Activated T-cell treated with anti-CD3 and anti-CD28 coated beads, Interleukin-2, amount 50 U/mL, for 24 hours (primary cell): ENCODE measurements at regions not wholly inside any gene's neighbourhood (a gene's known extent, or its start where the extent isn't known, plus 50 kb on each side); places are given as distances from the start of the nearest gene placed in this dataset.

Experiments used
- DNase-seq: peaks from one replicate; pipeline ENCODE4 v3.0.0-alpha.2; 2020
- H3K27ac Mint-ChIP-seq: 2 replicates; pipeline ENCODE4 v1.8.0; 2020; ENCODE audit warnings: mild to moderate bottlenecking, mixed read lengths
- H3K27me3 Mint-ChIP-seq: 2 replicates; pipeline ENCODE4 v1.8.0; 2020; ENCODE audit warnings: mixed read lengths
- H3K36me3 Mint-ChIP-seq: 2 replicates; pipeline ENCODE4 v1.8.0; 2020; ENCODE audit warnings: low read depth, mixed read lengths
- H3K4me1 Mint-ChIP-seq: 2 replicates; pipeline ENCODE4 v1.8.0; 2020; ENCODE audit warnings: low read depth, mixed read lengths
- H3K4me3 Mint-ChIP-seq: 2 replicates; pipeline ENCODE4 v1.8.0; 2020; ENCODE audit warnings: mild to moderate bottlenecking, moderate library complexity, mixed read lengths
- H3K9me3 Mint-ChIP-seq: 2 replicates; pipeline ENCODE4 v1.8.0; 2020; ENCODE audit warnings: mixed read lengths

DNA sequence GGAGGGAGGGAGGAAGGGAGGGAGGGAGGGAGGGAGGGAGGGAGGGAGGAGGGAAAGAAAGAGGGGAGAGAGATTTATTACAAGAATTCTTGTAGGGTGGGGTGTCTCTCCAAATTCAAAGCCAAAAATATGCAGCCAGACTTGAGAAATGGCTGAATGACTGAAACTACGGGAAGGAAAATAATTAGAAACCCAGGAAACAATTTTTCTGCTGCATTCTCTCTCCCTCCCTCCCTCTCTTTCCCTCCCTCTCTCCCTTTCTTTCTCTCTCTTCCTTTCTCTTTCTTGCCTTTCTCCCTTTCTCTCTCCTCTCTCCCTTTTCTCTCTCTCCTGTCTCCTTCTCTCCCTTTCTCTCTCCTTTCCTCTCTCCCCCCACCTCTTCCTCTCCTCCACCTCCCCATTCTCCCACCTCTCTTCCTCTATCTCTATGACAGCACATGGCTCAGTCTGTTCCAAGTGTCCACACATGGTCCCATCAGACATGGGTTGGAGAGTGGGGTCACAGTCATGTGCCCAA lies 218.7 kb downstream of the C1D start:
- H3K36me3 Mint-ChIP-seq: no peaks in the 10 kb centered on the region
- H3K27ac Mint-ChIP-seq: no peak overlapping the region

DNA sequence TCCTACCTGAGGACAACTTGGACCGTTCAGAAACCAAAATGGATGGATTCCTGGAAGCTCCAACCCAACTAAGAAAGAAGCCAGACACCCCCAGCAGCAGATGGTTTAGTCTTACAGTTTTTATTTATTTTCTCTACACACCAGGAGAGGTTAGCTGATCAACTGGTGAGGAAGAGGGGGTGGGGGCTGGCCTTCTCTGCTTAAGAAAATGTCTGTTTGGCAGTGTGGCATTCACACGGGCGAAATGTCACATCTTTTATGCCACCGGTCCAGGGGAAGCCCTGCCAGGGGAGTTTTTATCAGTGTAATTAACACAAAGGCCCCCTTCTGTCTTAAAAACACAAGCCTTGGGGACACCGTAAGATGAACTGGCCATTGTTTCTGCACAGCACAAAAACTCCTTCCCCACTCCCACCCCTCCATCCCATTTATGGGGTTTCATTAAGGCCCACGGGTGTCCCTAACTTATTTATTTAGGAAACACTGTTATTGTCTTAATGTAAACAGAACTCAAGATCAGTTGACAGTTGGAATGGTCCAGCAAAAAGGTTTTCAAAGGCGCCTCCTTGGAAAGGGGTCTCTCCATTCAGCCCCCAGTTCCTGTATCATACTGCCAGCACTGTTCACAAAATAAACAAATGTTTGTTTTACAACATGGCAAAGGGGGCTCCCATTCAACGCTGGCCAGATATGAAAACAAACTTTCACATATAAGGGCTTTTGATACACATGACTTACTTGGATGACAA lies 217.0 kb downstream of the C1D start:
- Mint-ChIP-seq H3K4me1 (no peaks in the 10 kb centered on the region), H3K36me3 (no peaks in the 10 kb centered on the region), H3K27ac (no peak overlapping the region), H3K27me3 (peaks cover 22% of the 10 kb centered on the region), H3K9me3 (no peaks in the 10 kb centered on the region), H3K4me3 (no peak overlapping the region)
- no peak for DNase-seq

More for the DNA sequence above, 218.7 kb downstream of the C1D start:
- Mint-ChIP-seq H3K27me3 (peaks cover 19% of the 10 kb centered on the region), H3K9me3 (no peaks in the 10 kb centered on the region), H3K4me3 (no peak overlapping the region), H3K4me1 (no peaks in the 10 kb centered on the region)
- no peak for DNase-seq

DNA sequence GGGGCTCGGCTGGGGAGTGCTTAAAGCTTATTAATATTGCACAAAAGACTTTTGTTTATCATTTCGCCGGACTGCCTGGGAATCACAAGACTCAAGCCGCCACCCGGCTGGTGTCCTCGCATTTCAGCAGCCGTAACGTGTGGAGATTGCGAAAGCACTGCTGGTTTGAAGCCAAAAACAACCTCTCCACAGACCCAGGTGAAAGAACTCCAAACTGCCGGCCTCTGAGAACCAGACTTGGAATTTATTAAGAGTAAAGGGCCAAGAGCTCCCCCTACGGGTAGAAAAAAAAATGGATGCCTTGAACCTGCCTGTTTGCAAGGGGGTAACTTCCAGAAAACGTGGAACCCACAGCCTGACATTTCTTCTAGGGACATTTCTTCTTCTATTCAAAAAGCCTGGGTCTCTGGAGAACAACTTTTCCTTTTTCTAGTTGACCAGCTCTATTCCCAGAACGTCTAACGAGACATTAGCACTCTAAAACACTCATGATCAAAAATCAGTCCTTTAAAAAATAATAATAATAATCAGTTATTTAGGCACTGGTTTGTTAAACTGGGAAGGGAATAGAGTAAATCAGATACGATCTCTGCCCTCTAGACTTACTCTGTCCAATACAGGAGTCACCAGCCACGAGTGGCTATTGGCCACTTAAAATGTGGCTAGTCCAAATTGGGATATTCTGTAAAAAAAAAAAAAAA lies 216.3 kb downstream of the C1D start:
- Mint-ChIP-seq H3K4me1 (no peaks in the 10 kb centered on the region), H3K27ac (no peak overlapping the region), H3K36me3 (no peaks in the 10 kb centered on the region), H3K9me3 (no peaks in the 10 kb centered on the region), H3K27me3 (peaks cover 22% of the 10 kb centered on the region), H3K4me3 (no peak overlapping the region)
- peak; percentile 29 for DNase-seq

DNA sequence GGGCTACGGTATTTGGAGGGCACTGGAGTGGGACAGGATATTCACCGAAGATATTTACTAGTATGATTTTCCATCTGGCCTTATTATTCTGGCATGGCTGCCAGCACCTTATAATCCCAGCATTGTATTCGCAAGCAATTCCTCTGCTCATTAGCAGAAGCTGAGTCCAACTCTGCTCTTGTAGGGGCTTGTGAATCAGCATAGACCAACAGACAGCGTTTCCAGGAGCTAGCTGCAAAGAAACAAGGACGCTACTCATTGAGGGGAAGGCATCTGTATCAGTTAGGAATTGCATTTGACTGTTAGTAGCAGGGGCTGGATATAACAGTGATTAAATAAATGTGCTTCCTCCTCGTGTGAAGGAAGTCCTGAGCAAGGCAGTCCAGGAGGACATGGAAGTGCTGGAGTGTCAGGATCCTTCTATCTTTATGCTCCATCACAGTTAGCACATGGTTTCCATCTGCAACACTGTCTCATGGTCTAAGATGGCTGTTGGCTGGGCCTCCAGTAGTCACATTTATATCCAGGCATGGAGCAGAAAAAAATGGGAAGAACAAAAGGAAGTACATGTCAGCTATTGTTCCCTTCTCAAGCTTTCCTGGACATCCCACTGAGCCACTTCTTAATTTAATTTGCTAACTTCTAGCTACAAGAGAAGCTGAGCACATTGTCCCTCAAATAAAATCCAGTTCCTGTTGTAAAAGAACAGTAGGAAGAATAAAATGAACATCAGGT lies 214.1 kb downstream of the C1D start:
- peaks cover 22% of the 10 kb centered on the region for H3K27me3 Mint-ChIP-seq
- no peak overlapping the region for H3K27ac Mint-ChIP-seq
- H3K36me3 Mint-ChIP-seq: no peaks in the 10 kb centered on the region
- DNase-seq: no peak
- no peaks in the 10 kb centered on the region for H3K9me3 Mint-ChIP-seq
- H3K4me3 Mint-ChIP-seq: no peak overlapping the region
- no peaks in the 10 kb centered on the region for H3K4me1 Mint-ChIP-seq

DNA sequence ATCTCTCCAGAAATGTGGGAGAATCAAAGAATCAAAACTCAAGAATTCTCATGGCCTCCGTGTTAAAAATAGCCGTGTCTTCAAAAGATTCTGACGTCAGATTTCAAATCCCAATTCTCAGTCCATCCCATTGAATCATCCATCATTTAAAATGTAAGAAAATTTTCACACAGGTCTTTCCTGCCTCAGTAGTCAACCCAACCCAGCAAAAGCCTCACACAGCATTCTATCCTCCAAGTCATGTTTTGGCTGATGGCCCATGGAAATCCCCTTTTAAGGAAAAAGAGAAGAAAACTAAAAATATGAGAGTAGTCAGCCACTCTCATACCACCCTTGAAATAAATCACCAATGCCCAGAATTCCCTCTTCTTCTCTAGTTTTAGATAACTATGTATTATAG lies 211.8 kb downstream of the C1D start:
- H3K4me3 Mint-ChIP-seq: no peak overlapping the region
- no peaks in the 10 kb centered on the region for H3K36me3 Mint-ChIP-seq
- H3K27me3 Mint-ChIP-seq: peaks cover 15% of the 10 kb centered on the region
- H3K4me1 Mint-ChIP-seq: no peaks in the 10 kb centered on the region
- no peak for DNase-seq
- H3K27ac Mint-ChIP-seq: no peak overlapping the region
- H3K9me3 Mint-ChIP-seq: no peaks in the 10 kb centered on the region

DNA sequence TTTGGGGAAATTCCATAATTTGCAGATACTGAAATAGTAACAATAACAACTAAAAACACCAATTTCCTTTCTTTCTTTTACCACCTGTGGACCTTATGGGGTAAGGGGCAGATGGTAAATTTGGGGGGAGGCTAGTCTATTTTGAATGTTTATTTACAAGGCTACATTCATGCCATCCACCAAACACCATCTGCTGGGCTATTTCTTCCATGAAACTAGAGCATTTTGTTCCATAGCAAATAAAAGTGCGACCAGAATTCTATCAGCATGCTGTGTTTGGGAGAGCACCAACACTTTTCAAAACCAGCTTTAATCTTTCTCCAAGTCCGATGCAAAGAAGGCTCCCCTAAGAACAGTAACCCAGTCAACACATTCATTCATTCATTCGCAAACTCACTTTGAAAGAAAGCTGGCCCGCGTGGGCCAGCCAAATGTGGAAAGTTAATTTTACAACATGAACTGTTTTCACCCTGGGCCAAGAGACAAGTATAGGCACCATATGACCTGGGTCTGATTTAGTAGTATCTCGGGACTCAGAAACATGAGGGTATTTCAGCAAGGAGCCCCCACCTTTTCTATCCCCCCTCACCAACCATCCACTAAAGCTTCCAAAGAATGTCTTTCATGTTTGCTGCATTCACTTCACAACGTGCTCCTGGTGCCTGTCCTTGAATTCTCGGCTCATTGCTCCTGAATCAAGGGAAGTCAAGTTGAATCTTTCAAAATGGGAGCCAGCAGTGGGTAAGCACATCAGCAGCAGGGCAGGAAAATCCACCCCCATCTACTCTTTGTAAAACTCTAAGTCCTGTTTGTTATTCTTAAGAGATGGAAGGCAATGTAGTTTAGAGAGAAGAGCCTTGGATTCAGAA lies 210.6 kb downstream of the C1D start:
- Mint-ChIP-seq H3K36me3 (no peaks in the 10 kb centered on the region), H3K9me3 (no peaks in the 10 kb centered on the region), H3K27me3 (peaks cover 10% of the 10 kb centered on the region), H3K27ac (no peak overlapping the region), H3K4me1 (no peaks in the 10 kb centered on the region), H3K4me3 (no peak overlapping the region)
- no peak for DNase-seq

DNA sequence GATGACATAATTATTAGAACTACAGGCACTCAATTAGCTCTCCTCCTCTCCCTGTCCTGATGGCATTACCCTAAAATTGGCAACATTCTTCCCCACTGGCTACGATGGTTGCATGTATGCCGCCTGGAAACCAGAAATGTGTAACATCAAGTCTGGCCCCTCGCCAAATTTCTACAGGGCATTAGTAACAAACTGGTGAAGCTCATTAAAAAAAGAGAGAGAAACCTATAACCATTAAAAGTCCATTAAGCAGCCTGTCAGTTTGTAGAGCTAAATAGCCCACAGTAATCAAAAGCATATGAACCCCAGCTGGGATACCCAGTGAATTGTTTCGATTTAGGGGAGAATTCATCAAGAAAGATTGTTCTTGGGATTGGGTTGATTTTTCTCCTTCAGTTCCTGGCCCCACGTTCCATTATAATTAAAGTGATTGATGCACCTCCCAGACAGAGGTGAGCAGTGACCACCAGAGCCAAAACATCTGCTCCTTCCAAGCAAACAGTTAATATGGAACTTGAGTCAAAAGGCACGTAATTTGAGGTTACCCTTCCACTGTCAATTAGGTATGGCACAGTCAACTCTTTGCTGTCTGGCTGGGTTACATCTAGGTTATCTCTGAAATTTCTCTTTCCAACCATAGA lies 208.6 kb downstream of the C1D start:
- Mint-ChIP-seq H3K27ac (no peak overlapping the region), H3K27me3 (peaks cover 7% of the 10 kb centered on the region), H3K4me1 (no peaks in the 10 kb centered on the region), H3K4me3 (no peak overlapping the region), H3K36me3 (no peaks in the 10 kb centered on the region), H3K9me3 (no peaks in the 10 kb centered on the region)
- DNase-seq: no peak

DNA sequence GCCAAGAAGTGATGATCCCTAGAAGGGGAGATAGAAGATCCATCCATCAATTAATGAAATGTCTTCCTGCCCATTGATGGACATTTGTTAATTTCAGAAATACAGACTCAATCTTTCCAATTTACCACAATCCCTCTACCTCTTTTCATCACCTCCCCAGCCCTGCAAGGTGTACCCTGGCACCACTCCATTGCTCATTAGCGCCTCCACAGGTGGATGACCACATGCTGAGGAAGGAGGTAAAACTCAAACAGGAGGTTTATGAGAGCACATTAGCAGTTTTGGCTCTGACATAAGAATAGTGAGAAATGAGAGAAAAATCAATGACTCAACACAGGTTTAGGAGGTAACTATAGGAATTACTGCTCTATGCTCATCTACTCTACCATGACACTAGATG lies 208.0 kb downstream of the C1D start:
- Mint-ChIP-seq H3K4me1 (no peaks in the 10 kb centered on the region), H3K4me3 (no peak overlapping the region), H3K9me3 (no peaks in the 10 kb centered on the region), H3K36me3 (no peaks in the 10 kb centered on the region), H3K27ac (no peak overlapping the region), H3K27me3 (peaks cover 7% of the 10 kb centered on the region)
- no peak for DNase-seq

DNA sequence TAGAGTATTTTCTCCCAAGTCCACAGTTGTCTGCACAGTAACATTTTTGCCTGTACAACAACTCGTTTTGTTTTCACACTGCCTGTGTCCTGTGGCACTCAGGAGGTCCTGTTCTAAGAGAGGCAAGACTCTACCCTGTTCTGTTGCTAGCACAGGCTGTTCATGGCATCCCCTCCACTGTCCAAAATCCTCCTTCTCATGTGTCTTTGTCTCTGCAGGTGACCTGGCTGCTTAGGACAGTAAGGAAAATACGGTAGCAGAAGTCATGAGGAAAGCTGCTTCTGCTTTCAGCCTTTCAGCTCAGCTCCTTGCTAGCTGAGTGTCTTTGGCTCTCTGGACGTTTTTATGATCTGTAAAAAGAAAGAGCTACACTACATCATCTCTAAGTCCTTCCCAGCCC lies 205.9 kb downstream of the C1D start:
- Mint-ChIP-seq H3K27me3 (peaks cover 4% of the 10 kb centered on the region), H3K4me1 (no peaks in the 10 kb centered on the region), H3K27ac (no peak overlapping the region), H3K36me3 (no peaks in the 10 kb centered on the region), H3K9me3 (no peaks in the 10 kb centered on the region), H3K4me3 (no peak overlapping the region)
- DNase-seq: no peak

DNA sequence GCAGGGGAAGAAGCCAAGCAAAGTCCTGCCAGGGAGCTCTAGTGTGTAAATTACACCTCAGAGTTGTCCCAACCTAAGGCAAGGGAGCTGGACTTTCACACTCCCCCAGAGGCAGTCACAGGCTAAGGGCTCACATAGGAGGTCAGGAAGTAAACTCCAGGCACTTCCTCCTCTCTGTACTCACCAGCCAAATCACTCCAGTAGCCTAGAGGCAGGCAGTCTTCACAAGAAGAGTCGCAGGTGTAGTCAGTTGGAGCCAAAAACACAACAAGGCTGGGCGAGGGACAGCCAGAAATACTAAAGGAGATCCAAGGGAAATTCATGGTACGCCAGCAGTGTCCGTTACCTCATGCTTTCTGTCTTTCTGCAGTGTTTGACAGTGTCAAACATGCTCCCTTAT lies 205.0 kb downstream of the C1D start:
- Mint-ChIP-seq H3K27me3 (peaks cover 4% of the 10 kb centered on the region), H3K4me3 (no peak overlapping the region), H3K27ac (no peak overlapping the region)

DNA sequence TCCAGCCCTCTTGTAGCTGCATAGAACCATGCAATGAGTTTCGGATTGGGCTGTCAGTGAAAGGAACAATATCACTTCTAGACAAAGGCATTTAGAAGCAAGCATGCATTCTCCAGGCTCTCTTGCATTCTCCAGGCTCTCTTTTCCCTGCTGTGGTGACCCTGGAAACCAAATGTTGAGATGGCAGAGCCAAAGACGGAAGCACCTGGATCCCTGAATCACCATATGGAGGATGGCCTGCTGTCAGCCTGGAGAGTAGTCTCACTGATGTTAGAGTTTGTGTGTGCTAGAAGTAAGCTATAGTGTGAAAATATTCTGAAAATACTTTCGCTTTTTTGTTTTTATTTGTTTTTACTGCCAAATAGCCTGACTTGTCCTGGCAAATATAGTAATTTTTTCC lies 203.9 kb downstream of the C1D start:
- Mint-ChIP-seq H3K4me1 (no peaks in the 10 kb centered on the region), H3K4me3 (no peak overlapping the region), H3K36me3 (no peaks in the 10 kb centered on the region), H3K9me3 (no peaks in the 10 kb centered on the region), H3K27me3 (peaks cover 4% of the 10 kb centered on the region), H3K27ac (no peak overlapping the region)
- DNase-seq: no peak

More for the DNA sequence above, 205.0 kb downstream of the C1D start:
- no peak for DNase-seq
- Mint-ChIP-seq H3K4me1 (no peaks in the 10 kb centered on the region), H3K36me3 (no peaks in the 10 kb centered on the region), H3K9me3 (no peaks in the 10 kb centered on the region)

DNA sequence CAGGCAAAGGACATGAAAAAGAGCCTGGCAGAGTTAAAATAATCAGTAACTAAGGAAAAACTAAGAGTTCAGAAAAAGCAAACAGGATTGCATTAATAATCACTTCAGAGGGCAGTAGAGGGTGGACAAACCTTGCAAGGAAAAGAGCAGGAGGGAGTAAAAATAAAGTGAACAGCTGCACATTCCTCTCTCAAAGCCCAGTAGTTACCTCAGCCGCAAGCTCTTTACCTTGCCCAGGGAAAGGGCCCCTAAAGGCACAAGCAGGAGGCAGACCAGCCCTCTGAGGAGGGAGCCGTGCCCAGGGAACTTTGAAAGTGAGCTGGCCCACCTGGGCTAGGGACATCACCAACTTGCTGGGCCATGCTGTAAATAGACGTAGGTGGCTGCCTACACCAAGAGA lies 196.9 kb downstream of the C1D start:
- no peak for DNase-seq
- Mint-ChIP-seq H3K9me3 (no peaks in the 10 kb centered on the region), H3K27ac (no peak overlapping the region), H3K4me3 (no peak overlapping the region), H3K4me1 (no peaks in the 10 kb centered on the region), H3K36me3 (no peaks in the 10 kb centered on the region), H3K27me3 (peaks cover 12% of the 10 kb centered on the region)

DNA sequence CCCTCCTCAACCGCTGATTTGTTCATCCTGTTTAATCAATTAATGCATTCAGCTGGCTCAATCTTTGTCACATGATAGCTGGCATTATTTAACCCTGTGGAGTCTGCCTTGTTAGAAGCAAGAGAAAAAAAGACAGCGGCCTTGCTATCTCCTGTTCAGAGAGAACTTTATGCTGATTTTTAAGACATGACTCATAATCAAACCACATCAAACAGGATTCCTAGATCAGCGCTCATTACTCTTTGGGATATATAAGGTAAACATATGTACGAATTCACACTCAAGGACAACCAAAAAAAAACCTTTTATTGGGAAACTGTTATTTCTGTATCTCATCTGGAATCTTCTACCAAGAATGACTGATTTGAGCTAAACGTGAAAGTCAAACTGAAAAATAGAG lies 195.1 kb downstream of the C1D start:
- no peak for DNase-seq

More for the DNA sequence above, 195.1 kb downstream of the C1D start:
- no peak overlapping the region for H3K4me3 Mint-ChIP-seq
- H3K36me3 Mint-ChIP-seq: no peaks in the 10 kb centered on the region
- no peaks in the 10 kb centered on the region for H3K9me3 Mint-ChIP-seq
- no peak overlapping the region for H3K27ac Mint-ChIP-seq
- no peaks in the 10 kb centered on the region for H3K4me1 Mint-ChIP-seq
- peaks cover 12% of the 10 kb centered on the region for H3K27me3 Mint-ChIP-seq
